Dendritic cell treated with granulocyte-macrophage colony-stimulating factor and Interleukin-4, amounts not matched to agents 40 ng/mL and 50 ng/mL, for 4 days (primary cell): ENCODE measurements at regions not wholly inside any gene's neighbourhood (a gene's known extent, or its start where the extent isn't known, plus 50 kb on each side); places are given as distances from the start of the nearest gene placed in this dataset.
"Not testable (repeated sequence)": the region's sequence is repeated elsewhere in the genome, so short reads cannot be mapped to it uniquely, and the experiment has no call there.

Experiments used
- H3K27ac Mint-ChIP-seq: one replicate; pipeline ENCODE4 v1.8.0; 2022; ENCODE audit warnings: mild to moderate bottlenecking, mixed read lengths
- H3K27me3 Mint-ChIP-seq: one replicate; pipeline ENCODE4 v1.8.0; 2022; ENCODE audit warnings: mild to moderate bottlenecking, mixed read lengths
- H3K36me3 Mint-ChIP-seq: one replicate; pipeline ENCODE4 v1.8.0; 2022; ENCODE audit warnings: low read depth, mixed read lengths
- H3K4me1 Mint-ChIP-seq: one replicate; pipeline ENCODE4 v1.8.0; 2022; ENCODE audit warnings: low read depth, mixed read lengths
- H3K4me3 Mint-ChIP-seq: one replicate; pipeline ENCODE4 v1.8.0; 2022; ENCODE audit warnings: mild to moderate bottlenecking, moderate library complexity, mixed read lengths
- H3K9me3 Mint-ChIP-seq: one replicate; pipeline ENCODE4 v1.8.0; 2022; ENCODE audit warnings: mixed read lengths
- intact Hi-C: fragments of 100-400 bp; cut with micrococcal nuclease; formaldehyde crosslinking; loops from one replicate; pipeline ENCODE4 v1.15.0; 2022

DNA sequence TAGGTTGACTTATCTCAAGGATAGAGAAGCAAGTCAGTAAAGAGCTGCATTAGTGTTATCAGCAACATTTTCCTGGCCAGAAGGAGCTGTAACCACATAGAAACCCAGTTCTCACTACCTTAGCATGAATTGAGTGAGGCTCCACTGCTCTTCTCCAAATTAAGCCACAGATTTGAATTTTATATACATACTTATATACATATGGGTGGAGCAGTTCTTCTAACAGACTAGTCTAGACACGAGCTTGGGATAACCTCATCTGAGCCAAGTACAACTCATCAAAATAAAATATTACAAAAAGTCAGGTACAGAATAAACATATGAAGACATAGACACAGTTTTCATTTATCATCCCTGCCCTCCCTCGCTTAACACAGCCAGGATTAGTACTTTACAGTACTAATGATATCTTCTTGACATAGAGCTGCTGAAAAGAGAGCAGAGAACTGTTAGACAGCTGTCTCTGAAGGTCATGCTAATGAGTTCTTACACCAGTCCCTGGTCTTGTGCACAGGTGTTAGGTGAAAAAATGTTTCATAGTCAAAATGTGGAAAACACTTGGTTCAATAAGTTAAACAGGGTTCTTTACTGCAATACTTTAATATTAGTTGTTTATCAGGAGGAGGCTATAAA is 147.4 kb upstream of the HTR1E start:
- Mint-ChIP-seq H3K27me3 (no peaks in the 10 kb centered on the region), H3K36me3 (no peaks in the 10 kb centered on the region), H3K9me3 (peaks cover 10% of the 10 kb centered on the region), H3K27ac (no peak overlapping the region), H3K4me1 (no peaks in the 10 kb centered on the region), H3K4me3 (no peak overlapping the region)
- intact Hi-C loops, result no loop called here

DNA sequence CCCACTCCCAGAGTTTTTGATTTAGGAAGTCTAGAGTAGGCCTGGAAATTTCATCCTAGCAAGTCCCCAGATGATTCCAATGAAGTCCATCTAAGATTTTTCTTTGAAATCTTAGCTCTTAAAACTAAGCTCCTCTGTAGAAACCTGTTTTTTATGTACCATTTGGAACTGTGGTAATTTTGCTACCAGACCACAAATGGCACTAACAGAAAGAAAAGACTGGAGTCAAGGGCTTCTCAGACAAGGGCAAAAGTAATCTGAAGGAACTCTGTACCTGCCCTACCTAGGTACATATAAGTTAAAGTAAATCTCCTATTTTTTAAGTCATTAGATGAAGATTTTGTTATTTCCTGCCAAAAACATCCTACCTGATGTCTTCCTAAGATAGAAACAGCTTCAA is 155.0 kb upstream of the HTR1E start:
- no peak overlapping the region for H3K27ac Mint-ChIP-seq
- no peak overlapping the region for H3K4me3 Mint-ChIP-seq
- no peaks in the 10 kb centered on the region for H3K4me1 Mint-ChIP-seq
- H3K27me3 Mint-ChIP-seq, result no peaks in the 10 kb centered on the region
- H3K36me3 Mint-ChIP-seq, result no peaks in the 10 kb centered on the region
- peaks cover 8% of the 10 kb centered on the region for H3K9me3 Mint-ChIP-seq
- intact Hi-C loops, result no loop called here

DNA sequence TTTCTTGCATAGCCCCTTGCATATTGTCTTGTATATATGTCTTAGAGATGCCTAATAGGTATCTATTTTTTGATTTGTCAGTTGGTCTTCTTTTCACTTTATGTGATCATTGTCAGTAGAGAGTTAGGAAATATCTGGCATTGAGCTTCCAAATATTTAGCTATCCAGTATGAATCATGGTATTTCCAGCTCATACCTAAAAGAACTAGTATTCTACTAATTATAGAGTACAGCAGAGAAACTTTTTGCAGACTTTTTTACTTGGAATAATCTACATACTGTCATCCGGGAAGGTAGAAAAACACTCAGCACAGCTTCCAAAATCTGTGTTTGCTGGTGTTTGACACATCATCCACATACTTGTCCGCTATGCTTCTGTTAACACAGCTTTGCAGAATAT is 156.4 kb upstream of the HTR1E start:
- Mint-ChIP-seq H3K4me1 (no peaks in the 10 kb centered on the region), H3K27me3 (no peaks in the 10 kb centered on the region), H3K4me3 (no peak overlapping the region), H3K36me3 (no peaks in the 10 kb centered on the region), H3K9me3 (peaks cover 8% of the 10 kb centered on the region), H3K27ac (no peak overlapping the region)
- intact Hi-C loops, result no loop called here

DNA sequence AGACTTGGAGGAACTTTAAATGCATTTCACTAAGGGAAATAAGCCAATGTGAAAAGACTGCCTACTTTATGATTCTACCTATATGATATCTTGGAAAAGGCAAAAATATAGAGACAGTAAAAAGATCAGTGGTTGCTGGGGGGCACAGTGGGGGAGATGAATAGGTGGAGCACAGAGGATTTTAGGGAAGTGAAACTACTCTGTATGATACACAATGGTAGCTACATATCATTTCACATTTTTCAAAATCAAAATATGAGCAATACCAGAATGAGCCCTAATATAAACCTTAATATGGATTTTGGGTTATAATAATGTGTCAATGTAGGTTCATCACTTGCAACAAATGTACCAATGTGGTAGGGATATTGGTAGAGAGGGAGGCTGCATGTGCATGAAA is 161.4 kb upstream of the HTR1E start:
- H3K36me3 Mint-ChIP-seq, result no peaks in the 10 kb centered on the region
- peaks cover 7% of the 10 kb centered on the region for H3K9me3 Mint-ChIP-seq
- intact Hi-C loops, result no loop called here
- H3K4me1 Mint-ChIP-seq, result no peaks in the 10 kb centered on the region
- no peak overlapping the region for H3K4me3 Mint-ChIP-seq
- no peaks in the 10 kb centered on the region for H3K27me3 Mint-ChIP-seq
- no peak overlapping the region for H3K27ac Mint-ChIP-seq

DNA sequence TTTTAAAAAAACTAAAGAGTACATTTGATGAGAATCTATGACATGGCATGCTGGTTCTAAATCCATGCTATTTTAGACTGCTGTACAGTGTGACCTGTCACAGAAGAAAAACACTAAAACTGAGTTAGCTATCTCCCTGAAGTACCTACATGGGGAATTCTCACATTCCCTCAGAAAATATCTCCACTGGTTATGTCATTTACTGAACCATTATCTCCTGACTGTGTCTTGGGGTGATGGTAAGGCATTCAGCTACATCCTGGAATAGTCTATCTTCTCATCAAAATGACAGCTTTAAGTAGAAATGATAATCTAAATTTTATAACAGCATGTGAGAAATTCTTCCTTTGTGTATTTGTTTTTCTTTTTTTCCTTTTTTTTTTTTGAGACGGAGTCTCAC is 172.1 kb upstream of the HTR1E start:
- Mint-ChIP-seq H3K36me3 (no peaks in the 10 kb centered on the region), H3K27me3 (no peaks in the 10 kb centered on the region), H3K4me1 (no peaks in the 10 kb centered on the region), H3K4me3 (no peak overlapping the region), H3K9me3 (peaks cover 67% of the 10 kb centered on the region), H3K27ac (no peak overlapping the region)
- intact Hi-C loops, result no loop called here

DNA sequence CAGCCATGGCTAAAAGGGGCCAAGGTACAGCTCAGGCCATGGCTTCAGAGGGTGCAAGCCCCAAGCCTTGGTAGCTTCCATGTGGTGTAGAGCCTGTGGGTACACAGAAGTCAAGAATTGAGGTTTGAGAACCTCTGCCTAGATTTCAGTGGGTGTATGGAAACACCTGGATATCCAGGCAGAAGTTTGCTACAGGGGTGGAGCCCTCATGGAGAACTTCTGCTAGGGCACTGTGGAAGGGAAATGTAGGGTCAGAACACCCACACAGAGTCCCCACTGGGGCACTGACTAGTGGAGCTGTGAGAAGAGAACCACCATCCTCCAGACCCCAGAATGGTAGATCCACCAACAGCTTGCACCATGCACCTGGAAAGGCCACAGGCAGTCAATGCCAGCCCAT is 177.4 kb upstream of the HTR1E start:
- H3K27ac Mint-ChIP-seq, H3K27me3 Mint-ChIP-seq, intact Hi-C loops, H3K4me1 Mint-ChIP-seq, H3K36me3 Mint-ChIP-seq, H3K4me3 Mint-ChIP-seq: not testable (repeated sequence)
- H3K9me3 Mint-ChIP-seq, result peaks cover 65% of the 10 kb centered on the region

DNA sequence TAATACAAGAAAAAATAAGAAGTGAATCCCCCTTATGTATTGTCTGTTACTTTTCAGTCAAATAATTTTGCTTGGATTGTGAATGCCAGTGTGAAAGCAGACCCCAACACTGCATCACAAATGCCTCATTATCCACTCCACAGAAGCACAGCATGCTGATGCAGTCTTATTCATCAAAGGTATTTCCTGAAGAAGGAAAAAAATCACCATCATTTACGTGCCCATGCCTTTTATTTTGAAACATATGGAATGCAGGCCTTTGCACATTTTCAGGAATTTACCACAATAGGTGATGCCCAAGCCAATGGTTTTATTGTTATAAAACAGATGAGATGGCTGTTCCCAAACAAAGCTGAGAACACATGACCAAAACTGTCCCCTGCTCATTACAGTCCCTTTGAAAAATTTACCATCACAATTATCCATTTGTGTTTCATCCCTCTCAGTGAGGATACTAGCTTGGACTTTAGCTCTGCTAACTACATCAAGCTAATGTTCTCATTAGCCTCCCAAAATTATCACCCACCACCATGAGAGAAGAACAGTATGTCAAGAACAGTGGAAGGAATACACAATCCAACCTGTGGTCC is 180.6 kb upstream of the HTR1E start:
- no peaks in the 10 kb centered on the region for H3K27me3 Mint-ChIP-seq
- no peaks in the 10 kb centered on the region for H3K4me1 Mint-ChIP-seq
- no peak overlapping the region for H3K4me3 Mint-ChIP-seq
- intact Hi-C loops, result no loop called here
- H3K27ac Mint-ChIP-seq, result no peak overlapping the region
- H3K9me3 Mint-ChIP-seq, result peaks cover 39% of the 10 kb centered on the region
- H3K36me3 Mint-ChIP-seq, result no peaks in the 10 kb centered on the region

DNA sequence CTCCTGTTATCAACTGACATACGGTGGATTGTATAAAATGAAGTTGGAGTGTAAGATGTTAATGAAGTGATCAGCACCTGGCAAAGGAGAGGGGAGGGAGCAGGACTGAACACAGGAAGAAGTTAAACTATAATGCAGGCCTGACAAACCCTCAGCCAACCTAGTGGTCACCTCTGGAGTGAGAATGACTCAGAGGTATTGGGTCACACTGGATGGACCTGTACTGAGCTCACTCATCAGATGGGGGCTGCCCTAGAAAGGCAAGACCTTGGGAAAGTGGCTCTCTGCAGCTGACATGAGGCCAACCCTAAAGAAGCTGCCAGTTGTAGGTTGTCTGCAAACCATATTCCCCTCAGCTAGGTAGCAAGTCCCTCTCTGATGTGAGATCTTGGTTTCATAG is 193.3 kb upstream of the HTR1E start:
- H3K27me3 Mint-ChIP-seq, result no peaks in the 10 kb centered on the region
- no peak overlapping the region for H3K27ac Mint-ChIP-seq
- no peaks in the 10 kb centered on the region for H3K4me1 Mint-ChIP-seq
- intact Hi-C loops, result no loop called here
- H3K4me3 Mint-ChIP-seq, result no peak overlapping the region
- peaks cover 43% of the 10 kb centered on the region for H3K9me3 Mint-ChIP-seq
- no peaks in the 10 kb centered on the region for H3K36me3 Mint-ChIP-seq

DNA sequence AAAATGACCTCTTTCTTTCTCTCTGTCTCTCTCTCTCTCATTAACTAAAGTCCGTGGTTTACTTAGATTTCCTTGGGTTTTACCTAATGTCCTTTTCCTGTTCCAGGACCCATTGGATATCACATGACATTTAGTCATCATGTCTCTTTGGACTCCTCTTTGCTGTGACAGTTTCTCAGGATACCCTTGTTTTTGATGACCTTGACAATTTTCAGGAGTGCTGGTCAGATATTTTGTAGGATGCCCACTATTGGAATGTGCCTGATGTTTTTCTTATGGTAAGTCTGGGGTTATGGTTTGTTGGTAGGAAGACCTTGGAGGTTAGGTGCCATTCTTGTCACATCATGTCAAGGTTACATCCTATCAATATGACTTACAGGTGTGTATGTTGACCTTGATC is 199.2 kb upstream of the HTR1E start:
- intact Hi-C loops, result no loop called here
- Mint-ChIP-seq H3K27me3 (no peaks in the 10 kb centered on the region), H3K36me3 (no peaks in the 10 kb centered on the region), H3K27ac (no peak overlapping the region), H3K4me1 (no peaks in the 10 kb centered on the region), H3K4me3 (no peak overlapping the region), H3K9me3 (peaks cover 41% of the 10 kb centered on the region)

DNA sequence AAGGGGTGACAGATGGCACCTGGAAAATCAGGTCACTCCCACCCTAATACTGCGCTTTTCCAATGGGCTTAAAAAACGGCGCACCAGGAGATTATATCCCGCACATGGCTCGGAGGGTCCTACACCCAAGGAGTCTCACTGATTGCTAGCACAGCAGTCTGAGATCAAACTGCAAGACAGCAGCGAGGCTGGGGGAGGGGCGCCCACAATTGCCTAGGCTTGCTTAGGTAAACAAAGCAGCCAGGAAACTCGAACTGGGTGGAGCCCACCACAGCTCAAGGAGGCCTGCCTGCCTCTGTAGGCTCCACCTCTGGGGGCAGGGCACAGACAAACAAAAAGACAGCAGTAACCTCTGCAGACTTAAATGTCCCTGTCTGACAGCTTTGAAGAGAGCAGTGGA is 205.7 kb upstream of the HTR1E start:
- not testable (repeated sequence) for H3K4me3 Mint-ChIP-seq, H3K36me3 Mint-ChIP-seq

DNA sequence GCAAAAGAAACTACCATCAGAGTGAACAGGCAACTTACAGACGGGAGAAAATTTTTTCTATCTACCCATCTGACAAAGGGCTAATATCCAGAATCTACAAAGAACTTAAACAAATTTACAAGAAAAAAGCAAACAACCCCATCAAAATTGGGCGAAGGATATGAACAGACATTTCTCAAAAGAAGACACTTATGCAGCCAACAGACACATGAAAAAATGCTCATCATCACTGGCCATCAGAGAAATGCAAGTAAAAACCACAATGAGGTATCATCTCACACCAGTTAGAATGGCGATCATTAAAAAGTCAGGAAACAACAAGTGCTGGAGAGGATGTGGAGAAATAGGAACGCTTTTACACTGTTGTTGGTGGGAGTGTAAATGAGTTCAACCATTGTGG is 206.6 kb upstream of the HTR1E start:
- H3K27me3 Mint-ChIP-seq, result not testable (repeated sequence)

More for the DNA sequence above, 205.7 kb upstream of the HTR1E start:
- H3K27ac Mint-ChIP-seq, intact Hi-C loops, H3K4me1 Mint-ChIP-seq, H3K27me3 Mint-ChIP-seq: not testable (repeated sequence)
- H3K9me3 Mint-ChIP-seq, result peaks cover 59% of the 10 kb centered on the region

DNA sequence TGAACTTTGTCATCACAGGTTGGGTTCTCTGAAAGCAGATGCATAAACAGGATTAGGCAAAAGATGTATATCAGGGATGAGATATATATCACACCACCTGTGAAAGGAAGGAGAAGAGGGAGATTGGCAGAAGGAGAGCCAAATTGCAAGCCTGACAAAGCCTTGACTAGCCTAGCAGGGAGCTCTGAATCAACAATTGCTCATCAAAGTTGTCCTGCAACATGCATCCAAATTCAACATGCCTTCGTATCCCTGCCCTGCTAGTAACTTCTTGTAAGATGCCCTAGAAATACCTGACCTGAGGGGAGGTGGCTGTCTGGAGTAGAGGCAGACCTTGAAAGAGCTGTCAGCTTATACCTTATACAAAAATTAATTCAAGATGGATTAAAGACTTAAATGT is 207.1 kb upstream of the HTR1E start:
- Mint-ChIP-seq H3K9me3 (peaks cover 66% of the 10 kb centered on the region), H3K36me3 (no peaks in the 10 kb centered on the region), H3K4me1 (no peaks in the 10 kb centered on the region), H3K4me3 (no peak overlapping the region), H3K27me3 (no peaks in the 10 kb centered on the region), H3K27ac (no peak overlapping the region)
- intact Hi-C loops, result no loop called here

More for the DNA sequence above, 206.6 kb upstream of the HTR1E start:
- H3K4me3 Mint-ChIP-seq, H3K27ac Mint-ChIP-seq, H3K36me3 Mint-ChIP-seq, intact Hi-C loops, H3K4me1 Mint-ChIP-seq: not testable (repeated sequence)
- H3K9me3 Mint-ChIP-seq, result peaks cover 66% of the 10 kb centered on the region

DNA sequence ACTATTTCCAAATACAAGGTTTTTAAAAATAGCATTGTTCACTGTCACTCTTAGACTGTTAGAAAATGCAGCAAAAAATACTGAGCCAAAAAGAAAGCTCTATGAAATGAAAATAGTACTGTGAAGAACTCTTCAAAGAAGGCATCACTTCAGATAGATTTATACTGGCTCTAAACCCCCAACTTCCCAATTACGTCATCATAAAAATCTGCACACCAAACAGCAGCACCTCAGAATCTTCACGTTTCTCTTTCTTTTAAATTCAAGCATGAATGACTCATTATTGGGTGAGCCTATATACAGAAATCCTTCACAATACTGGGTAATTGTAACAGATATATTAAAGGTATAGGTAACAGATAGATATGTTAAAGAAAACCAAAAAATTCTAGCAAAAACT is 208.4 kb upstream of the HTR1E start:
- no peak overlapping the region for H3K4me3 Mint-ChIP-seq

DNA sequence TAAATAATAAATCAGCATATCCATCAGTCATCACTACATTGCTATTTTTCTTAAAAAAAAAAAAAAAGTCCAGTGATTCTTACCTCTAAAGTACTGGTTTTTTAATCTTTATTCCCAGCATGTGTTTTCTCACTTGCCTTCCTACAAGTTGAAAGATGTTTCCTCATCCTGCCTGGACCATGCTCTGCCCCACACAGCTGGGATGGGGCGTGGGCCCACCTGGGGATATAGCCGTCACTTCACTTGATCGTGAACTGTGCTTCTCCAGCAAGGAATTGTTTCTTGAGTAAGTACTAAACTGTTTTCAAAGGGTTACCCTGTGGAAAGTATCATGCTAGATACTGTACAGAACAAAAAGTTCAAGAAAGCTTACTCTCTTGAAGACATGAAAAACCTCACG is 212.6 kb upstream of the HTR1E start:
- Mint-ChIP-seq H3K27me3 (no peaks in the 10 kb centered on the region), H3K4me3 (no peak overlapping the region), H3K4me1 (no peaks in the 10 kb centered on the region), H3K36me3 (no peaks in the 10 kb centered on the region), H3K27ac (no peak overlapping the region), H3K9me3 (peaks cover 35% of the 10 kb centered on the region)
- intact Hi-C loops, result no loop called here

More for the DNA sequence above, 208.4 kb upstream of the HTR1E start:
- Mint-ChIP-seq H3K9me3 (peaks cover 63% of the 10 kb centered on the region), H3K27me3 (no peaks in the 10 kb centered on the region), H3K27ac (no peak overlapping the region), H3K36me3 (no peaks in the 10 kb centered on the region), H3K4me1 (no peaks in the 10 kb centered on the region)
- intact Hi-C loops, result no loop called here

DNA sequence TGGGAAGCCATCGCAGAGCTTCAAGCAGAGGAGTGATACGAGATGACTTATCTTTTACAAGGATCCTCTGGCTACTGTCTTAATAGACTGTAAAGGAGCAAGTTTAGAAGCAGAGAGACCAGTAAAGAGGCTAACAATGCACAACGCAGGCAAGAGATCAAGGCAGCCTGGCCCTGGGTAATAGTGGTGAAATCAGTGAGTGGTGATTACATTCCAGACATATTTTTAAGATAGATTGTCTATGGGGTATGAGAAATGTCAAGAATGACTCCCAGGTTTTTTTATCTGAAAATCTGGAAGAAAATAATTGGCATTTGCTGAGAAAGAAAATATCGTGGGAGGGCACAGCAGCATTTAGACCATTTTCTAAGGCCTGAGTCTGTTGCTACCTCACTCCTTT is 213.6 kb upstream of the HTR1E start:
- no peaks in the 10 kb centered on the region for H3K4me1 Mint-ChIP-seq
- H3K36me3 Mint-ChIP-seq, result no peaks in the 10 kb centered on the region
- H3K27me3 Mint-ChIP-seq, result no peaks in the 10 kb centered on the region
- H3K27ac Mint-ChIP-seq, result no peak overlapping the region
- no peak overlapping the region for H3K4me3 Mint-ChIP-seq
- H3K9me3 Mint-ChIP-seq, result peaks cover 40% of the 10 kb centered on the region
- intact Hi-C loops, result no loop called here
